NCI-H2107 treated with DMSO at 0.1 percent for 48 hours (cell line): ENCODE measurements at regions not wholly inside any gene's neighbourhood (a gene's known extent, or its start where the extent isn't known, plus 50 kb on each side); places are given as distances from the start of the nearest gene placed in this dataset.

Source experiments
- DNase-seq: peaks from one replicate; lab custom pipeline; 2025; ENCODE audit not compliant: unreplicated experiment; lab: John Stamatoyannopoulos, UW

DNA sequence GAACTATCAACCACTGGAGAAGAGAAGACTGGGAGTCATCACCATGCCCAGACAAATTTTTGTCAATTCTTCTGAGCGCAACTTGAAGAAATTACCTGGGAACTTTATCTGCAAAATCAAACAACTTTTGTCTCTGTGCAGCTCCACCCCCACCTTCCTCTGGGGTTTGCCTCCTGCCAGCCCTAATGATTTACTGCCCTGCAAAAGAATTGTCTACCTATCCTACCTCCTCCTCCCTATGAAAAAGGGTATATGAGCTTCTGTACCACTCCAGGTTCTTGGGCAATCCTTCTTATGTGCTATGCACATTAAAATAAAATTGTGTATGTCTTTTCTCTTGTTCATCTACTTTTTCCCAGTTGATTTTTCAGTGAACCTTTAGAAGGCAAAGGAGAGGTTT lies 191.9 kb downstream of the URB2 start:
- DNase-seq = no peak

GRCh38 chr1:229819091-229819490 lies 193.0 kb downstream of the URB2 start:
- no peak for DNase-seq

- no peak for DNase-seq
Observed at GRCh38 chr1:229822026-229822425, 196.0 kb downstream of the URB2 start.

DNA sequence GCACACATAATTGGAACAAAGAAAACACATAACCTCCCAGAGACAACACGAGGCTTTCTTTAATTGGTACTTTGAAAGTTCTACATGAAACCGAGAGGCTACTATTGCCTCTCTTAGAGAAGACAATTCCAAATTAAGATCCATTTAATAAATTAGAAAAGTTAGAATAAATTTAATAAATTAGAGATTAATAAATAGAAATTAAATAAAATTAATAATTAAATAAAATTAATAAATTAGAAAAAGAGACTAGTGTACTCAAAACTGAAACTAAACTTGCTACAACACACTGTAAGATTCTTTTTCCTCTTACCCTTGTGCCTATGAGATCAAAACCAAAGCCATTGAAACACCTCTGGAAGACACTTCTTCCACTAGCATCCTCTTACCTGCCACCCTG lies 199.0 kb downstream of the URB2 start:
- DNase-seq = no peak

GRCh38 chr1:229828461-229828860 lies 202.4 kb downstream of the URB2 start:
- DNase-seq = no peak

DNA sequence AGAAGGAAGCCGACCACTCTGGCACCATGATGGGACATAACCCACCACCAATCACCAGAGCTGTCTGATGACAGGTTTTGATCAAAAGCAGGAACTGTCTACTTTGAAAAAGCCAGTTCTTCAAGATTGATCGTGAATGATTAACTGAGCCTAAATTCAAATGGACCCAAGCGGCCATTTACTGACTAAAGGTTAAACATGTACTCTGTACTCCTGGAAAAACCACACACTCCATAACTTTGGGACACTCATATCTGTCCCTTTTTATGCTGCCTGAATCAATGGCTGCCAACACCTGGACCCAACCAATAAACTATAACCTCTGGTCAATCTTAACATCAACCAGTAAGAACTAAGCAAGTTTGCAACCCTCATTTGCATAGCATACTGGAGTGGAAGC lies 206.6 kb downstream of the URB2 start:
- DNase-seq = no peak

DNA sequence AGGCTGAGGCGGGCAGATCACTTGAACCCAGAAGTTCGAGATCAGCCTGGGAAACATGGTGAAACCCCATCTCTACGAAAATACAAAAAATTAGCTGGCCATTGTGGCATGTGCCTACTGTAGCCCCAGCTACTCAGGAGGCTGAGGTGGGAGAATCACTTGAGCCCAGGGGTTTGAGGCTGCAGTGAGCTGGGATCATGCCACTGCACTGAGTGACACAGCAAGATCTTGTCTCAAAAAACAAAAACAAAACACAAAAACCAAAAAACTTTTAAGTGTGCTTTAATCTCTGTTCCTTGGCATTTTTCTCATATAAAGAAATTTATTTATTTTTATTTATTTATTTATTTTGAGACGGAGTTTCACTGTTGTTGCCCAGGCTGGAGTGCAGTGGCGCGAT lies 208.2 kb downstream of the URB2 start:
- DNase-seq = no peak

DNA sequence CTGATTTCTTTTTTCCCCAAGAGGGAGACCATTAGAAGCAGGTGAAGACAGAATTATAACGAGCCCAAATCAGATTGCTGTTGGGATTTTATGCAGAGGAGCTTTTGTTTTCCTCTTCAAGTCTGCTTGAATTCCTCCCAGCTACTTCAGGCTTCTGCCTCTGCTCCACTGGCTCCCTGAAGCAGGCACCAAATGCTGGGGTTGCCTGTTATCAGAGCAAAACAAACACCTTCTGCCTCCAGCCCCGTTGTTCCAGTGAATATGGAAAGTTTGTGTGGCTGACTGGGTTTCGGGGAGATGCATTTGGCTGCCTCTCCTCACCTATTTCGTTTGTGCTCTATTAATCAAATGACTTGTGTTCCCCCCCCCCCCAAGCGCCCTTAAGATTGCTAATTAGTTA lies 209.2 kb downstream of the URB2 start:
- DNase-seq = no peak

- no peak for DNase-seq
Observed at GRCh38 chr1:229836324-229836723, 210.3 kb downstream of the URB2 start.

- no peak for DNase-seq
Observed at GRCh38 chr1:229838204-229838603, 212.2 kb downstream of the URB2 start.

DNA sequence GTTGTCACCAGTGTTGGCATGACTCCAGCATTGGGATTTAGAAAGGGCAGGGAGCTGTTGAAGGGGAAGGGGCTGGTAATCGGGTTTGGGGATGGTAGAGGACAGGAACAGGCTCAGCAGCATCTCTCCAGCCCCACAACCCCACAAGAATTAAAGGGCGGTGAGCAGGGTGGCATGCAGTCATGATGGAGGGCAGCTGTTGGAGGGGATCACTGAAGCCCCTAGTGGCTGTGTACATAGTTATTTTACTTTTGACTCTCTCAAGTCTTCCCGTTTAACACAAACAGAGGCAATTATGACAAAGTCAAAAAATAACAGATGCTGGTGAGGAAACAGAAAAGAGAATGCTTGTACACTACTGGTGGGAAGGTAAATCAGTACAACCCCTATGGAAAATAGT lies 213.8 kb downstream of the URB2 start:
- DNase-seq = no peak

DNA sequence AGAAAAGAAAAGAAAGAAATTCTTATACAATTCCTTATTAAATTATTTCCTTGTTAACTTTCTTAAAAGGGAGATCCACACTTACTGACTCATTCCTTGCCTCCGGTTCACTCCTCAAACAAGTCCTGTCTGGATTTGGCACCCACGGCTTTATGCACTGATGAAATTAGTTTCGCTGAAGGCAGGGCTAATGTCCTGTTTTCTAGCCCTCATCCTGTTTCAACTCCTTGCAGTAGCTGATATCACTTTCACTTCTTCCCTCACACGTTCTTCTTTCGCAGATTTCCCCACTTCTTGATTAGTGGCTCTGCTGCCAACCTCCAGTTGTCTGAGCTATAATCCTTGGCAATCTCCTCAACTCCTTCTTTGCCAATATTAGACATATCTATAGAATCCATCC lies 215.2 kb downstream of the URB2 start:
- no peak for DNase-seq

- DNase-seq = no peak
Observed at GRCh38 chr1:229842302-229843255, 216.5 kb downstream of the URB2 start.

GRCh38 chr1:229843627-229844238 lies 217.7 kb downstream of the URB2 start:
- DNase-seq = peak; percentile 47

GRCh38 chr1:229844675-229845074 lies 218.6 kb downstream of the URB2 start:
- DNase-seq = peak; percentile 39

- DNase-seq = no peak
Observed at GRCh38 chr1:229845410-229846138, 219.5 kb downstream of the URB2 start.

DNA sequence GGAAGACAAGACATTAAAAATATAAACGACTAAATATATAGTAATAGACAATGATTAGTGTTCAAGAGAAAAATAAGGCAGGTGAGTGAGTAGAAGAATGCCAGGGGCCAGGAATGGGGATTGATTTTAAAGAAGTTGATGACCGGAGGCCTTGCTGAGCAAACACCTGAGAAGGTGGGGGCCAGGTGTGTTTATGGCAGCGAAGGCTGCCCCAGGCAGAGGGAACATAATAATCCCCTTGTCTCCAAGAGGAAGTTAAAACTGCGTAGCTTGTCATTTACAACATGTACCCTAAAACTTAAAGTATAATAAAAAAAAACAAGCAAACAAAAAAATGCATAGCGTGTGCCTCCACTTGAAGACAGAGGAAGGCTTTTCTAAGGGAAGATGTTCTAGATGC lies 220.3 kb downstream of the URB2 start:
- no peak for DNase-seq

GRCh38 chr1:229848752-229849677 lies 218.0 kb upstream of the GALNT2 start:
- no peak for DNase-seq

DNA sequence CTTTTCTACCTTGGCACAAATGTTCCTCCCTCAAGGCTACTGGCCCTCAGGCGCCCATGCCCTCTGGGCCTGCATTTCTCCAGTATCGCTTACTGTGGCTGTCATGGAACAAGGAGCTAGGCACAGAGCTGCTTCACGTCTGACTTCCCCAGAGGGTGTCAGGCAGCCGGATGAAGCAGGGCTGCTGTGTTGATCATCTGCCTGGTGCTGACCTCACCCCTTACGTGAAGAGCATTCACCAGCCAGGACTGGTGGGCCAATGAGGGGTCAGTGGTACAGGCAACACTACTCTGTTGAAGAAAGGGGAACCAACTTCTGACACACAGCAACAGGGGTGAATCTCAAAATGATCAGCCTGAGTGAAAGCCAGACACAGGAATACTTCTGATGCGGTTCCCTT lies 215.5 kb upstream of the GALNT2 start:
- no peak for DNase-seq

- DNase-seq = no peak
Observed at GRCh38 chr1:229853751-229854150, 213.3 kb upstream of the GALNT2 start.

GRCh38 chr1:229854620-229855019 lies 212.4 kb upstream of the GALNT2 start:
- DNase-seq = no peak
